ENCODE measurements at regions not wholly inside any gene's neighbourhood (a gene's known extent, or its start where the extent isn't known, plus 50 kb on each side); places are given as distances from the start of the nearest gene placed in this dataset.

- no peak for TF ChIP-seq Cebpa-rat (IDR thresholded peaks at IDR 0.05)
- Histone ChIP-seq H3K36me3 (no peaks in the 10 kb centered on the region), H3K4me1 (peaks cover 21 to 52% (median 31%) of the 10 kb centered on the region in 10 experiments)
These were observed 132.2 kb upstream of the FOXF1 start for GRCh38 chr16:86378128-86378527.

GRCh38 chr16:86378831-86379504 is 131.4 kb upstream of the FOXF1 start:
- no peak for TF ChIP-seq Cebpa-rat (IDR thresholded peaks at IDR 0.05)
- H3K27me3 ChIP-seq = no peaks in the 10 kb centered on the region

More at GRCh38 chr16:86378128-86378527, 132.2 kb upstream of the FOXF1 start:
- no peak overlapping the region for H3K27ac ChIP-seq
- H3K4me2 ChIP-seq = peak overlapping the region in 10 of 11 experiments; percentile 34 to 77 (median 71); a peak in 19 of 22 replicates
- no peak overlapping the region for H3K4me3 ChIP-seq
- peaks cover 12 to 21% (median 18%) of the 10 kb centered on the region in 11 experiments; a peak in 21 of 22 replicates for H3K9me3 ChIP-seq (replicated peaks in 1 of 11)
- no peak overlapping the region for H3K9ac ChIP-seq
- H3K27me3 ChIP-seq = no peaks in the 10 kb centered on the region
- no peaks in the 10 kb centered on the region for H4K20me1 ChIP-seq

DNA sequence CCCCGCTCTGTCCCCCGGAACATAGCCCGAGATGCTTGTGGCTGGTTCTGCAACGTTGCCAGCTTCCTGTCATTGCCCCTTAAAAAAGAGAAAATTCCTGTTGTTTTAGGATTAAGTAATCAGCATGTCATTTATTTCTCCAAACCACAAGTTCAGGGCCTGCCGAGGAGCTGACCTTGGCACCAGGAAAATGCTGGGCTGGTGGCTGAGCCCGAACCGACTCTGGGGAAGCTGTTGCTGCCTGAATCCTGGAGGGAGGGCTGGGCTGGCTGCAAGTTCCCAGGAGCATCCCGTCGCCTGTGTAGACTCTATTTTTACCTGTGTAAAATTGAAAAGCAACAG is 130.9 kb upstream of the FOXF1 start:
- no peaks in the 10 kb centered on the region for H3K27me3 ChIP-seq
- H3K9me3 ChIP-seq (replicated peaks in 1 of 11) = peaks cover 4 to 7% (median 5%) of the 10 kb centered on the region in 11 experiments; a peak in 21 of 22 replicates
- no peaks in the 10 kb centered on the region for H4K20me1 ChIP-seq
- no peak overlapping the region for H3K27ac ChIP-seq
- no peak overlapping the region for H3K4me3 ChIP-seq
- no peaks in the 10 kb centered on the region for H3K36me3 ChIP-seq
- H3K4me2 ChIP-seq = peak overlapping the region; percentile 34 to 77 (median 71)
- H3K4me1 ChIP-seq = peaks cover 21 to 65% (median 42%) of the 10 kb centered on the region in 10 experiments
- TF ChIP-seq Cebpa-rat (IDR thresholded peaks at IDR 0.05) = no peak
- no peak overlapping the region for H3K9ac ChIP-seq

More at GRCh38 chr16:86378831-86379504, 131.4 kb upstream of the FOXF1 start:
- Histone ChIP-seq H4K20me1 (no peaks in the 10 kb centered on the region), H3K9me3 (replicated peaks in 1 of 11) (peaks cover 9 to 13% (median 10%) of the 10 kb centered on the region in 11 experiments; a peak in 21 of 22 replicates), H3K4me3 (no peak overlapping the region), H3K4me1 (peaks cover 21 to 60% (median 37%) of the 10 kb centered on the region in 10 experiments), H3K9ac (no peak overlapping the region), H3K36me3 (no peaks in the 10 kb centered on the region), H3K4me2 (peak overlapping the region; percentile 34 to 77 (median 71)), H3K27ac (no peak overlapping the region)

DNA sequence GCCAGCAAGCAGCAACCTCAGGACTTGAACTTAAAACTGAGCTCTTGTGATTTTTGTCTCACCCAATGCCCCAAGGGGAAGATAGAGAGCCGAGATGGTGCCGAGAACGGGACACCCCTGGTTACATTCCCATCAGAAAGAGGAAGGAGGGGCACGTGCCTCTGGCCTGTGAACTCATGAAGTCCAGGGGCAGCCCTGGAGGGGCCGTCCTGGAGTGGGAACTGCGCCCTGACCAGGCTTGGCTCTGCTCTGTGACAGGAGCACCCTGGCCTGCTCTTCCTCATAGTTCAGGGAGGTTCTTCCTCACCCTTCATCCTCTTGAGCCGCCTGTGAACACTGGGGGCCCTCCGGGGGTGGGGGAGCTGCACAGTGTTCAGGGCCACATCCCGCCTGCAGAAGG is 130.3 kb upstream of the FOXF1 start:
- TF ChIP-seq Cebpa-rat (IDR thresholded peaks at IDR 0.05) = no peak
- H3K4me1 ChIP-seq = peaks cover 21 to 71% (median 44%) of the 10 kb centered on the region in 10 experiments
- H3K9me3 ChIP-seq (replicated peaks in 1 of 11) = peaks cover 0 to 3% (median 0%) of the 10 kb centered on the region in 11 experiments; a peak in 4 of 22 replicates
- H3K27me3 ChIP-seq = no peaks in the 10 kb centered on the region
- peak overlapping the region in 7 of 11 experiments; percentile 34 to 72 (median 67); a peak in 14 of 22 replicates for H3K4me2 ChIP-seq
- H3K27ac ChIP-seq = no peak overlapping the region
- no peaks in the 10 kb centered on the region for H3K36me3 ChIP-seq
- H3K9ac ChIP-seq = no peak overlapping the region
- no peaks in the 10 kb centered on the region for H4K20me1 ChIP-seq
- no peak overlapping the region for H3K4me3 ChIP-seq

GRCh38 chr16:86381491-86381890 is 128.8 kb upstream of the FOXF1 start:
- Histone ChIP-seq H3K4me1 (peaks cover 21 to 80% (median 49%) of the 10 kb centered on the region in 10 experiments), H3K27ac (no peak overlapping the region), H3K36me3 (no peaks in the 10 kb centered on the region), H3K9me3 (replicated peaks in 1 of 11) (0 out of 22 replicates have a peak, but pooled peaks cover 0 to 3% (median 0%) of the 10 kb centered on the region in 11 experiments), H3K9ac (no peak overlapping the region), H3K27me3 (no peaks in the 10 kb centered on the region), H4K20me1 (no peaks in the 10 kb centered on the region), H3K4me3 (no peak overlapping the region), H3K4me2 (no peak overlapping the region)
- no peak for TF ChIP-seq Cebpa-rat (IDR thresholded peaks at IDR 0.05)

- Histone ChIP-seq H4K20me1 (no peaks in the 10 kb centered on the region), H3K9me3 (replicated peaks in 1 of 11) (no peaks in the 10 kb centered on the region), H3K27me3 (no peaks in the 10 kb centered on the region), H3K36me3 (no peaks in the 10 kb centered on the region), H3K9ac (no peak overlapping the region), H3K4me3 (no peak overlapping the region), H3K27ac (no peak overlapping the region), H3K4me1 (peaks cover 21 to 80% (median 55%) of the 10 kb centered on the region in 10 experiments), H3K4me2 (peak overlapping the region in 3 of 11 experiments; percentile 13 to 51 (median 26); a peak in 4 of 22 replicates)
- TF ChIP-seq Cebpa-rat (IDR thresholded peaks at IDR 0.05) = no peak
These were observed 128.1 kb upstream of the FOXF1 start for GRCh38 chr16:86382067-86382773.

DNA sequence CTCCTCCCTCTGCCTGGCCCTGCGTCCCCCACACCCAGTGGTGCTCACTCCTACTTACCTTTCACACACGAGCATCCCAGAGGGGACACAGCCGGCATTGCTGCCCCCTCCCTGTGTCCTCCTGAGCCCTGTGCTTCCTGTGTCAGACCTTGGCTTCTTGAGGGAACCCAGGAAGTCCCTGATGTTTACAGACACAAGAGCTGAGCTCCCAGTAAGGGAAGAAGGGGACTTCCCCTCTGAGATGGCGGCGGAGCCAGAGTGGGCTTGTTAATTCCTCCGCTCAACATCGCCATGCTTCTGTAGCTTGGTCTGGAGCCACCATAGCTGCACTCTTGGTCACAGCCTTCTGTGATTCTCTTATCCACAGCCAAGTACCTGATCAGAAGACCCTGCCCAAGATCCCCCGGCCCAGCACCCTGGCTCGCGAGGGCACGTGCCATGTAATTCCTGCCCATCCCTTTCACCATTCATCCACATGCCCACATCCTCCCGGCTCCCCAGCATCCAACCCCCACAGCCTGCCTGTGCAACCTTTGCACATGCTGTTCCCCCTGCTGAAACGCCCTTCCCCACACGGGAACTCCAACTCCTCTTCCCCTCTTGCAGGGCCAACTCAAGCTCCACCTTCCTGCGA is 127.4 kb upstream of the FOXF1 start:
- TF ChIP-seq Cebpa-rat (IDR thresholded peaks at IDR 0.05) = no peak

GRCh38 chr16:86383488-86384262 is 126.7 kb upstream of the FOXF1 start:
- Histone ChIP-seq H3K36me3 (no peaks in the 10 kb centered on the region), H3K9me3 (replicated peaks in 1 of 11) (no peaks in the 10 kb centered on the region), H3K4me1 (peaks cover 11 to 82% (median 54%) of the 10 kb centered on the region in 10 experiments), H4K20me1 (no peaks in the 10 kb centered on the region), H3K4me3 (no peak overlapping the region), H3K27me3 (no peaks in the 10 kb centered on the region), H3K27ac (0 out of 22 replicates have a peak overlapping the region, but pooled peaks of 1 of the 11 experiments have one; percentile 1), H3K9ac (no peak overlapping the region), H3K4me2 (peak overlapping the region in 7 of 11 experiments; percentile 0 to 54 (median 29); a peak in 12 of 22 replicates)
- TF ChIP-seq Cebpa-rat (IDR thresholded peaks at IDR 0.05) = no peak

More for the DNA sequence above, 127.4 kb upstream of the FOXF1 start:
- H3K27me3 ChIP-seq = no peaks in the 10 kb centered on the region
- no peaks in the 10 kb centered on the region for H4K20me1 ChIP-seq
- H3K36me3 ChIP-seq = no peaks in the 10 kb centered on the region
- H3K9ac ChIP-seq = no peak overlapping the region
- H3K9me3 ChIP-seq (replicated peaks in 1 of 11) = no peaks in the 10 kb centered on the region
- peak overlapping the region in 4 of 11 experiments; percentile 13 to 51 (median 24); a peak in 6 of 22 replicates for H3K4me2 ChIP-seq
- no peak overlapping the region for H3K4me3 ChIP-seq
- H3K27ac ChIP-seq = no peak overlapping the region
- H3K4me1 ChIP-seq = peaks cover 19 to 82% (median 60%) of the 10 kb centered on the region in 10 experiments

Measured in BLaER1 treated with 17β-estradiol and CSF1 and Interleukin-3, amounts not matched to agents 10 nM and 100 nM (cell line).